ENCODE measurements at regions not wholly inside any gene's neighbourhood (a gene's known extent, or its start where the extent isn't known, plus 50 kb on each side); places are given as distances from the start of the nearest gene placed in this dataset.
"Not testable (repeated sequence)": the region's sequence is repeated elsewhere in the genome, so short reads cannot be mapped to it uniquely, and the experiment has no call there.

- not testable (repeated sequence) for DNase-seq
These were observed 59.6 kb upstream of the DMRTB1 start for GRCh38 chr1:53399370-53400133.

DNA sequence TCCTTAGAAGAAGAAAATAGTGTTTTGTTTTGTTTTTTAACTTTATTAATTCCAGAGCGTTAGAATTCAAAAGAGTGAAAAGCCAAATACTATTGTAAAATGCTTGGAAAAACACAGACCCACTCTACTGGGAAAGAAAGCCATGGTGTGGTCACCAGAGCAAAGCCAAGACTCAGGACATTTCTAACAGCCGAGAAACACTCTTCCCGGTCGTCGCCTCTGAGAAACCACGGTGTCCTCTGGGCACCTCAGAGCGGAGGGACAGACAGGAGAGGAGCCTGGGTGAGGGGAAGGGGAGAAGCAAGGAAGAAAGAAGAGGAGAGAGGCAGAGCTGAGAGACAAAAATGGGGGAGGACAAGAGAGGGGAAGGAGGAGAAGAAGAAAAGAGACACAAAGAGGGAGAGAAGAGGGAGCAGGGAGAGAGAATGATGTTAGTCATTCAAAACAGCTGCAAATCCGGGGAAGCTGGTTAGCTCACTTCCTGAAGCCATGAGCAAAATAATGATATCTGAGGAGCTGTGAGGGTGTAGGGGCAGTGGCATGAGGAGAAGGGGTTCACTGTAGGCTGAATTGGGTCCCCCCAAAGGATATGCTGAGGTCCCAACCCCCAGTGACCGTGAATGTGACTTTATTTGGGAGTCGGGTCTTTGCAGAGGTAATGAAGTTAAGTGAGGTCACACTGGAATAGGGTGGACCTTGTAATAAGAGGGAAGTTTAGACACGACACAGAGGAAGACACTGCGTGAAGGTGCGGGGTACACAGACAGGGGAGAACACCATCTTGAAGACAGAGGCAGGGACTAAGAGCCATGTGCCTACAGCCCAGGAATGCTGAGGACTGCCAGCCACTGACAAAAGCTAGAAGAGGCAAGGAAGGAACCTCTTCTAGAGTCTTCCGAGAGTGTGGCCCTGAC is 58.2 kb upstream of the DMRTB1 start:
- DNase-seq: no peak

- no peak for DNase-seq
These were observed 57.1 kb upstream of the DMRTB1 start for GRCh38 chr1:53401813-53402745.

DNA sequence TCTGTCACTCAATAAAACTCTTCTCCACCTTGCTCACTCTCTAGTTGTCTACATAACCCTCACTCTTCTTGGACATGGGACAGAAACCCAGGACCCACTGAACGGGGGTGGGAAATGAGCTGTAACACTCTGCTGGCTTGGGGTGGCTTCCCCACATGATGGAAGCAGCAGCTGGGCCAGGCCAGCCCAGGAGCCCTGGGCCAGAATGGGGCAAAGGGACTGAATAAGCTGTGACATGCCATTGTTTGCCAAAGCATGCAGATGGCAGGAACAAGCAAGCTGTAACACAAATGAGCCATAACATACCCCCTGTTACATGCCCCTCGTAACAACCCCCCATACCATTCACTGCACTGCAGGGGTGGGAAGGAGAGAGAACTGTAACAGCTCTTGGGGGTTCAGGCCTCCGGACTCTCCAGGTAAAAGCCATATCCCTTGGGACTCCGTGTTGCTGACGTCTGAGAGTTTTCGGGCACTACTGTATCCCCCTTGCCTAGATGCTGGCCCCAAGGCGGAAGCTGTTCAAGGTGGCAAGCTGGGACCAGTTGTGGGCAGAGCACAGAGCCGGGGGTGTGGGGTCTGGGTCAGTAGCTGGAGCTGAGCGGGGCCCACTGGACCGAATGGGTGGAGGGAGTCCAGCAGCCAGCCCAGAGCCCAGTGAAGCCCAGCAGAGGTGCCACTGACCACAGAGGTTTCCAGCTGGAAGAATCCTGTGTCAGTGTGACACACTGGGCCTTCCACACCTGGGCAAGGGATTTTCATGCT is 56.1 kb upstream of the DMRTB1 start:
- DNase-seq: no peak

DNA sequence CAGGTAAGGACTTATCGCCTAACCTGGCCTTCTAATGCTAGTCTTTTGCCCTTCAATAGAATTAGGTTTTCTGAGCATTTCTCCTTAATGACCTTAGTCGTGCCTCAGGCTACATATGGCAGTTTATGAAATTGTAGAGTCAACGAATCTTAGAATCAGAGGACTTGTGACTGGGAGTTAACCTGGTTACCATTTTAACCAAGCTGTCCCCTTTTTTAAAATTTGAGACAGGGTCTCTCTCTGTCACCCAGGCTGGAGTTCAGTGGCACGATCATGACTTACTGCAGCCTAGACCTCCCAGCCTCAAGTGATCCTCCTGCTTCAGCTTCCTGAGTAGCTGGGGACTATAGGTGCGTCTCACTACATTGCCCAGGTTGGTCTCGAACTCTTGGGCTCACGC is 53.5 kb upstream of the DMRTB1 start:
- DNase-seq: no peak

DNA sequence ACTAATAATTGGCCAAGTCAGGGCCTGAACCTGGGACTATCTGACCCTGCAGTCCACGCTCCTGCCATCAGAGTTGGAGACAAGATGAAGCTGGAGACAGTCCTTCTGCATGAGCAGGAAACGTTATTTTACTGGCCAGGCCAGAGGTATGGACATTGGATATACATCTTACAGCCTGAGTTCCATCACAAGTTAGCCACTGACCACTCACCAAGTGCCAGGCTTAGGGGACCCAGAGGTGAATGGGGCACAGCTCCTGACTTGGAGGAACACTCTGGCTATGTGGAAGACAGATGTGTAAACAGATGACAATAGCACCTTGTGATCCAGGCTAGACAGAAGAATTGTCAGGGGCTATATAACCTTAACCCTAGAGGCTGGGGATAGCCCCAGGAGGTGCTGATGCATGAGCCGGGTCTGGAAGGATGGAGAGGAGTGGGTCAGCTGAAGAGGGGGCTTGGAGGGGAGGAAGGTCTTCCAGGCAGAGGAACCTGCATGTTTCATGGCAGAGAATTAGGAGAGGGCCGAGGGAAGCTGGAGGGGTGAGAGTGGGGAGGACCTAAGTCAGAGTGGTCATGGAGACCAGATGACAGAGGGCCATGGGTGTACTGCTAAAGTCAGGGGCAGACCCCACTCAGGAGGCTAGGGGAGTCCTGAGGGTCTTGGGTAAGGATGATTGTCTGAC is 52.5 kb upstream of the DMRTB1 start:
- no peak for DNase-seq

- DNase-seq: no peak
These were observed 51.0 kb upstream of the DMRTB1 start for GRCh38 chr1:53408013-53408754.

GRCh38 chr1:53408755-53409129 is 50.5 kb upstream of the DMRTB1 start:
- DNase-seq: no peak

DNA sequence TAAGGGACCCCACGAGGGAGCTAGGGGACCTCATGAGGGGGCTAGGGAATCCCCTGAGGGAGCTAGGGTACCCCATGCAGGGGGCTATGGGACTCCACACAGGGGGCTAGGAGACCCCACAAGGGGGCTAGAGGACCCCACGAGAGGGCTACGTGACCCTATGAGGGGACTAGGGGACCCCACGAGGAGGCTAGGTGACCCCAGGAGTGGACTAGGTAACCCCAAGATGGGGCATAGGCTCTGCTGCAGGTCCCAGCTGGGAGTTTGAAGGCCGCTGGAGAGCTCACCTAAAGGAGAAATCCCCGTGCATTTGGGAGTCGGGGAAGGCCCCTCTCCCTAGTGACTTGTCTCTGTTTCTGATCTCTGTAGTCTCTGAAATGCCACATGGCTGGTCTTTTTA is 50.0 kb upstream of the DMRTB1 start:
- DNase-seq: no peak
